K562 (cell line): ENCODE measurements at regions not wholly inside any gene's neighbourhood (a gene's known extent, or its start where the extent isn't known, plus 50 kb on each side); places are given as distances from the start of the nearest gene placed in this dataset.

Experiments used
- ATF1 ChIP-seq, 2 experiments: fragments of 450-650 bp in 1 of 2; IDR thresholded peaks; 2 replicates each; pipeline ENCODE4 v1.6.1; 2016; ENCODE audit warnings: missing compliant biosample characterization in 1 of 2, missing genetic modification characterization in 1 of 2
- CAMTA2 ChIP-seq: fragments of 250-450 bp; sonication (Bioruptor Pico); conservative IDR thresholded peaks from 2 replicates; pipeline ENCODE4 v1.5.1; 2022
- CBFA2T3 ChIP-seq: fragments of 450-650 bp; IDR thresholded peaks from 2 replicates; pipeline ENCODE4 v1.6.1; 2017
- CBX8 ChIP-seq: fragments of 200-600 bp; sonication (generic); IDR thresholded peaks from 2 replicates; pipeline ENCODE4 v1.6.1; 2012; ENCODE audit warnings: borderline replicate concordance, mixed run types, low read depth, mild to moderate bottlenecking, moderate library complexity, mixed read lengths, low read length, control low read depth, inconsistent platforms; ENCODE audit not compliant: poor library complexity, severe bottlenecking; ENCODE audit errors: extremely low read depth
- DPF2 ChIP-seq: fragments of 450-650 bp; IDR thresholded peaks from 2 replicates; pipeline ENCODE4 v1.6.1; 2016
- HDAC2 ChIP-seq: fragments of 450-650 bp; IDR thresholded peaks from 2 replicates; pipeline ENCODE4 v1.6.1; 2016; ENCODE audit warnings: mild to moderate bottlenecking
- ID3 ChIP-seq, 2 experiments: fragments of 250-450 bp in 1 of 2; fragments of 450-650 bp in 1 of 2; sonication (Bioruptor Pico) in 1 of 2; IDR thresholded peaks; 2 replicates each; pipeline versions ENCODE4 v1.6.1 to v1.8.0; 2016 to 2021; ENCODE audit warnings: mild to moderate bottlenecking in 2 of 2, moderate library complexity in 2 of 2, missing compliant biosample characterization in 1 of 2, missing genetic modification characterization in 1 of 2
- NR2C2 ChIP-seq, 2 experiments: fragments of 200-800 bp in 1 of 2; sonication (Bioruptor generic) in 1 of 2; sonication (generic) in 1 of 2; formaldehyde crosslinking in 1 of 2; IDR thresholded peaks; 2 replicates each; pipeline versions ENCODE4 v1.6.1 to v1.8.0; 2016 to 2022; ENCODE audit warnings: mild to moderate bottlenecking in 1 of 2, missing compliant biosample characterization in 1 of 2, missing genetic modification characterization in 1 of 2, missing genetic modification reagents in 1 of 2
- RBBP5 ChIP-seq: fragments of 200-600 bp; sonication (generic); IDR thresholded peaks from 2 replicates; pipeline ENCODE4 v1.6.1; 2012; ENCODE audit warnings: borderline replicate concordance, mild to moderate bottlenecking, low read length, control low read depth, inconsistent platforms; ENCODE audit not compliant: insufficient read depth, poor library complexity, severe bottlenecking
- SMAD1 ChIP-seq: fragments of 150-350 bp; IDR thresholded peaks from 2 replicates; pipeline ENCODE4 v1.6.1; 2014; ENCODE audit warnings: low read length, low read depth; ENCODE audit not compliant: partially characterized antibody
- SOX6 ChIP-seq: fragments of 450-650 bp; IDR thresholded peaks from 2 replicates; pipeline ENCODE4 v1.6.1; 2014; ENCODE audit warnings: mild to moderate bottlenecking
- TBP ChIP-seq: optimal IDR thresholded peaks from 2 replicates; pipeline ENCODE3; 2011; ENCODE audit warnings: low read depth, low read length, improper control_type of control experiment
- TCF3 ChIP-seq: sonication (generic); formaldehyde crosslinking; IDR thresholded peaks from 2 replicates; pipeline ENCODE4 v1.4.0; 2020; ENCODE audit warnings: mild to moderate bottlenecking, missing genetic modification reagents
- THRB ChIP-seq: fragments of 450-650 bp; formaldehyde crosslinking; conservative IDR thresholded peaks from 2 replicates; pipeline ENCODE4 v1.4.0; 2022; ENCODE audit warnings: mild to moderate bottlenecking, missing genetic modification characterization
- TRIM24 ChIP-seq, 2 experiments: fragments of 450-650 bp; IDR thresholded peaks; 2 replicates each; pipeline ENCODE4 v1.6.1; 2016
- YY1 ChIP-seq, 3 experiments: IDR thresholded peaks; 2 replicates each; pipeline ENCODE4 v1.6.1; 2011; ENCODE audit warnings: low read length in 2 of 3, mild to moderate bottlenecking in 2 of 3, moderate library complexity in 2 of 3, borderline replicate concordance in 1 of 3, control low read depth in 1 of 3, low read depth in 1 of 3; ENCODE audit not compliant: insufficient read depth in 3 of 3, insufficient replicate concordance in 2 of 3, control insufficient read depth in 1 of 3, insufficient read length in 1 of 3; ENCODE audit errors: extremely low read depth in 1 of 3
- ZBTB5 ChIP-seq: fragments of 450-650 bp; IDR thresholded peaks from 2 replicates; pipeline ENCODE4 v1.6.1; 2017; ENCODE audit warnings: antibody characterized with exemption
- ZFP36 ChIP-seq: fragments of 150-350 bp; IDR thresholded peaks from 2 replicates; pipeline ENCODE4 v1.6.1; 2018; ENCODE audit warnings: low read length, low read depth; ENCODE audit not compliant: partially characterized antibody
- ZNF639 ChIP-seq, 2 experiments: fragments of 200-800 bp in 1 of 2; sonication (Bioruptor generic) in 1 of 2; sonication (generic) in 1 of 2; formaldehyde crosslinking in 1 of 2; IDR thresholded peaks in 1 of 2; conservative IDR thresholded peaks in 1 of 2; 2 replicates each; pipeline versions ENCODE4 v1.5.0 to v1.6.1; 2016 to 2020; ENCODE audit warnings: missing compliant biosample characterization in 1 of 2, missing genetic modification characterization in 1 of 2, missing genetic modification reagents in 1 of 2

- TF ChIP-seq RBBP5 (peak; percentile 55), TRIM24 (IDR thresholded peaks at IDR 0.05) (peak in 1 of 2 experiments; percentile 44; a peak in 1 of 4 replicates), ATF1 (CRISPR knock-in tag; IDR thresholded peaks at IDR 0.05) (no peak), ATF1 (tag; IDR thresholded peaks at IDR 0.05) (0 out of 2 replicates have a peak, but pooled peaks have one; percentile 13), CBFA2T3 (peak; percentile 82), TBP (peak; percentile 53), DPF2 (peak; percentile 77), TCF3 (CRISPR knock-in tag) (peak; percentile 71), NR2C2 (CRISPR knock-in tag; IDR thresholded peaks at IDR 0.05) (no peak), NR2C2 (tag; IDR thresholded peaks at IDR 0.05) (peak; percentile 65), ZFP36 (peak; percentile 99), ID3 (CRISPR knock-in tag; IDR thresholded peaks at IDR 0.05) (no peak), ID3 (tag; IDR thresholded peaks at IDR 0.05) (peak; percentile 50; the same call in 1 of the 2 replicates), ZBTB5 (peak; percentile 66; the same call in 1 of the 2 replicates), CAMTA2 (no peak), HDAC2 (peak; percentile 41; the same call in 1 of the 2 replicates), THRB (CRISPR knock-in tag) (no peak), YY1 (IDR thresholded peaks at IDR 0.05; ENCODE audit: borderline replicate concordance in 1 of 3, control insufficient read depth in 1 of 3, extremely low read depth in 1 of 3, insufficient read depth in 3 of 3, insufficient read length in 1 of 3, insufficient replicate concordance in 2 of 3, low read depth in 1 of 3, low read length in 2 of 3) (peak in 1 of 3 experiments; percentile 10), SMAD1 (peak; percentile 67), ZNF639 (CRISPR knock-in tag; conservative IDR thresholded peaks at IDR 0.05 in 1 of 2, IDR thresholded peaks at IDR 0.05 in 1 of 2) (peak in 1 of 2 experiments; percentile 64; a peak in 1 of 4 replicates), CBX8 (no peak), SOX6 (peak; percentile 85)
Observed at GRCh38 chr14:100675699-100676684, 50.7 kb upstream of the DLK1 start (continued).
